ENCODE measurements at regions not wholly inside any gene's neighbourhood (a gene's known extent, or its start where the extent isn't known, plus 50 kb on each side); places are given as distances from the start of the nearest gene placed in this dataset.

GRCh38 chr2:223513771-223514455 lies 88.2 kb downstream of the SCG2 start:
- H3K4me1 ChIP-seq (ENCODE audit: control insufficient read depth in 1 of 2, insufficient read depth in 2 of 2, low read length in 2 of 2), result peaks cover 0 to 2% of the 10 kb centered on the region in 2 donors
- H3K27ac ChIP-seq (ENCODE audit: low read depth in 1 of 2, low read length in 2 of 2), result no peak overlapping the region
- 81 to 85% methylated on average over 4 of the region's 4 CpGs for WGBS, 2 donors
- ATAC-seq (ENCODE audit: low FRiP score) (no peak), DNase-seq (no peak)
- intact Hi-C loops (cut with DNase I), result no loop called here
- H3K4me3 ChIP-seq (ENCODE audit: low read length in 2 of 2), result no peak overlapping the region
- H3K27me3 ChIP-seq (ENCODE audit: control insufficient read depth in 1 of 2, insufficient read depth in 2 of 2, low read length in 1 of 2), result no peaks in the 10 kb centered on the region
- H3K9me3 ChIP-seq (ENCODE audit: control insufficient read depth, low read length), result no peaks in the 10 kb centered on the region
- H3K36me3 ChIP-seq (ENCODE audit: control insufficient read depth in 1 of 2, insufficient read depth in 2 of 2, low read length in 1 of 2), result no peaks in the 10 kb centered on the region

GRCh38 chr2:223519471-223519870 lies 82.7 kb downstream of the SCG2 start:
- no peaks in the 10 kb centered on the region for H3K36me3 ChIP-seq (ENCODE audit: control insufficient read depth in 1 of 2, insufficient read depth in 2 of 2, low read length in 1 of 2)
- H3K27ac ChIP-seq (ENCODE audit: low read depth in 1 of 2, low read length in 2 of 2), result no peak overlapping the region
- no peak for DNase-seq
- H3K4me1 ChIP-seq (ENCODE audit: control insufficient read depth in 1 of 2, insufficient read depth in 2 of 2, low read length in 2 of 2), result no peaks in the 10 kb centered on the region
- no peaks in the 10 kb centered on the region for H3K27me3 ChIP-seq (ENCODE audit: control insufficient read depth in 1 of 2, insufficient read depth in 2 of 2, low read length in 1 of 2)
- no peak overlapping the region for H3K4me3 ChIP-seq (ENCODE audit: low read length in 2 of 2)
- no peaks in the 10 kb centered on the region for H3K9me3 ChIP-seq (ENCODE audit: control insufficient read depth, low read length)
- intact Hi-C loops (cut with DNase I), result no loop called here
- ATAC-seq (ENCODE audit: low FRiP score), result no peak

GRCh38 chr2:223522796-223523195 lies 79.4 kb downstream of the SCG2 start:
- ATAC-seq (ENCODE audit: low FRiP score), result no peak
- Histone ChIP-seq H3K4me1 (ENCODE audit: control insufficient read depth in 1 of 2, insufficient read depth in 2 of 2, low read length in 2 of 2) (no peaks in the 10 kb centered on the region), H3K36me3 (ENCODE audit: control insufficient read depth in 1 of 2, insufficient read depth in 2 of 2, low read length in 1 of 2) (no peaks in the 10 kb centered on the region), H3K27me3 (ENCODE audit: control insufficient read depth in 1 of 2, insufficient read depth in 2 of 2, low read length in 1 of 2) (no peaks in the 10 kb centered on the region), H3K4me3 (ENCODE audit: low read length in 2 of 2) (no peak overlapping the region), H3K27ac (ENCODE audit: low read depth in 1 of 2, low read length in 2 of 2) (no peak overlapping the region), H3K9me3 (ENCODE audit: control insufficient read depth, low read length) (no peaks in the 10 kb centered on the region)
- DNase-seq, result no peak
- WGBS, 2 donors, result 85 to 91% methylated on average over 2 of the region's 2 CpGs
- intact Hi-C loops (cut with DNase I), result no loop called here

- intact Hi-C loops (cut with DNase I), result no loop called here
Observed at GRCh38 chr2:223523551-223524001, 78.6 kb downstream of the SCG2 start.

GRCh38 chr2:223524066-223524465 lies 78.1 kb downstream of the SCG2 start:
- H3K27ac ChIP-seq (ENCODE audit: low read depth in 1 of 2, low read length in 2 of 2), result no peak overlapping the region
- DNase-seq (no peak), ATAC-seq (ENCODE audit: low FRiP score) (no peak)
- intact Hi-C loops (cut with DNase I), result no loop called here
- H3K9me3 ChIP-seq (ENCODE audit: control insufficient read depth, low read length), result no peaks in the 10 kb centered on the region
- no peaks in the 10 kb centered on the region for H3K36me3 ChIP-seq (ENCODE audit: control insufficient read depth in 1 of 2, insufficient read depth in 2 of 2, low read length in 1 of 2)
- 94% methylated on average over 1 of the region's 1 CpG for WGBS, 2 donors
- H3K4me3 ChIP-seq (ENCODE audit: low read length in 2 of 2), result no peak overlapping the region
- no peaks in the 10 kb centered on the region for H3K27me3 ChIP-seq (ENCODE audit: control insufficient read depth in 1 of 2, insufficient read depth in 2 of 2, low read length in 1 of 2)
- no peaks in the 10 kb centered on the region for H3K4me1 ChIP-seq (ENCODE audit: control insufficient read depth in 1 of 2, insufficient read depth in 2 of 2, low read length in 2 of 2)

More at GRCh38 chr2:223523551-223524001, 78.6 kb downstream of the SCG2 start:
- Histone ChIP-seq H3K4me1 (ENCODE audit: control insufficient read depth in 1 of 2, insufficient read depth in 2 of 2, low read length in 2 of 2) (no peaks in the 10 kb centered on the region), H3K27me3 (ENCODE audit: control insufficient read depth in 1 of 2, insufficient read depth in 2 of 2, low read length in 1 of 2) (no peaks in the 10 kb centered on the region), H3K27ac (ENCODE audit: low read depth in 1 of 2, low read length in 2 of 2) (no peak overlapping the region), H3K36me3 (ENCODE audit: control insufficient read depth in 1 of 2, insufficient read depth in 2 of 2, low read length in 1 of 2) (no peaks in the 10 kb centered on the region), H3K9me3 (ENCODE audit: control insufficient read depth, low read length) (no peaks in the 10 kb centered on the region), H3K4me3 (ENCODE audit: low read length in 2 of 2) (no peak overlapping the region)
- WGBS, 2 donors, result 84% methylated on average over 4 of the region's 4 CpGs
- no peak for ATAC-seq (ENCODE audit: low FRiP score)
- no peak for DNase-seq

GRCh38 chr2:223526106-223526505 lies 76.1 kb downstream of the SCG2 start:
- DNase-seq (no peak), ATAC-seq (ENCODE audit: low FRiP score) (no peak)
- Histone ChIP-seq H3K27me3 (ENCODE audit: control insufficient read depth in 1 of 2, insufficient read depth in 2 of 2, low read length in 1 of 2) (no peaks in the 10 kb centered on the region), H3K4me3 (ENCODE audit: low read length in 2 of 2) (no peak overlapping the region), H3K36me3 (ENCODE audit: control insufficient read depth in 1 of 2, insufficient read depth in 2 of 2, low read length in 1 of 2) (no peaks in the 10 kb centered on the region), H3K27ac (ENCODE audit: low read depth in 1 of 2, low read length in 2 of 2) (no peak overlapping the region), H3K4me1 (ENCODE audit: control insufficient read depth in 1 of 2, insufficient read depth in 2 of 2, low read length in 2 of 2) (no peaks in the 10 kb centered on the region), H3K9me3 (ENCODE audit: control insufficient read depth, low read length) (peaks cover 1% of the 10 kb centered on the region)
- intact Hi-C loops (cut with DNase I), result no loop called here

- Histone ChIP-seq H3K27ac (ENCODE audit: low read depth in 1 of 2, low read length in 2 of 2) (no peak overlapping the region), H3K4me3 (ENCODE audit: low read length in 2 of 2) (no peak overlapping the region), H3K27me3 (ENCODE audit: control insufficient read depth in 1 of 2, insufficient read depth in 2 of 2, low read length in 1 of 2) (no peaks in the 10 kb centered on the region), H3K4me1 (ENCODE audit: control insufficient read depth in 1 of 2, insufficient read depth in 2 of 2, low read length in 2 of 2) (no peaks in the 10 kb centered on the region), H3K9me3 (ENCODE audit: control insufficient read depth, low read length) (peaks cover 1% of the 10 kb centered on the region), H3K36me3 (ENCODE audit: control insufficient read depth in 1 of 2, insufficient read depth in 2 of 2, low read length in 1 of 2) (no peaks in the 10 kb centered on the region)
- intact Hi-C loops (cut with DNase I), result no loop called here
- ATAC-seq (ENCODE audit: low FRiP score), result no peak
- 90 to 92% methylated on average over 5 of the region's 5 CpGs for WGBS, 2 donors
- no peak for DNase-seq
Observed at GRCh38 chr2:223528036-223528435, 74.1 kb downstream of the SCG2 start.

GRCh38 chr2:223529696-223530095 lies 72.5 kb downstream of the SCG2 start:
- ATAC-seq (ENCODE audit: low FRiP score), result no peak

GRCh38 chr2:223530811-223531210 lies 71.3 kb downstream of the SCG2 start:
- H3K36me3 ChIP-seq (ENCODE audit: control insufficient read depth in 1 of 2, insufficient read depth in 2 of 2, low read length in 1 of 2), result no peaks in the 10 kb centered on the region
- DNase-seq, result no peak
- no peak overlapping the region for H3K4me3 ChIP-seq (ENCODE audit: low read length in 2 of 2)
- H3K27ac ChIP-seq (ENCODE audit: low read depth in 1 of 2, low read length in 2 of 2), result no peak overlapping the region
- intact Hi-C loops (cut with DNase I), result no loop called here
- H3K27me3 ChIP-seq (ENCODE audit: control insufficient read depth in 1 of 2, insufficient read depth in 2 of 2, low read length in 1 of 2), result no peaks in the 10 kb centered on the region
- WGBS, 2 donors, result 91 to 93% methylated on average over 4 of the region's 4 CpGs
- H3K4me1 ChIP-seq (ENCODE audit: control insufficient read depth in 1 of 2, insufficient read depth in 2 of 2, low read length in 2 of 2), result no peaks in the 10 kb centered on the region
- peaks cover 1% of the 10 kb centered on the region for H3K9me3 ChIP-seq (ENCODE audit: control insufficient read depth, low read length)
- no peak for ATAC-seq (ENCODE audit: low FRiP score)

More at GRCh38 chr2:223529696-223530095, 72.5 kb downstream of the SCG2 start:
- H3K27ac ChIP-seq (ENCODE audit: low read depth in 1 of 2, low read length in 2 of 2), result no peak overlapping the region
- no peak overlapping the region for H3K4me3 ChIP-seq (ENCODE audit: low read length in 2 of 2)
- no peak for DNase-seq
- no peaks in the 10 kb centered on the region for H3K36me3 ChIP-seq (ENCODE audit: control insufficient read depth in 1 of 2, insufficient read depth in 2 of 2, low read length in 1 of 2)
- no peaks in the 10 kb centered on the region for H3K4me1 ChIP-seq (ENCODE audit: control insufficient read depth in 1 of 2, insufficient read depth in 2 of 2, low read length in 2 of 2)
- H3K27me3 ChIP-seq (ENCODE audit: control insufficient read depth in 1 of 2, insufficient read depth in 2 of 2, low read length in 1 of 2), result no peaks in the 10 kb centered on the region
- intact Hi-C loops (cut with DNase I), result no loop called here
- 80 to 87% methylated on average over 3 of the region's 3 CpGs for WGBS, 2 donors
- H3K9me3 ChIP-seq (ENCODE audit: control insufficient read depth, low read length), result peaks cover 1% of the 10 kb centered on the region
